CD4-positive, alpha-beta T cell treated with Interleukin-1 beta for 1 hour (primary cell): ENCODE measurements at regions not wholly inside any gene's neighbourhood (a gene's known extent, or its start where the extent isn't known, plus 50 kb on each side); places are given as distances from the start of the nearest gene placed in this dataset.

Experiments used
- DNase-seq, 2 donors: peaks; one replicate each; pipeline ENCODE4 v3.0.0-alpha.2; 2020 to 2022

DNA sequence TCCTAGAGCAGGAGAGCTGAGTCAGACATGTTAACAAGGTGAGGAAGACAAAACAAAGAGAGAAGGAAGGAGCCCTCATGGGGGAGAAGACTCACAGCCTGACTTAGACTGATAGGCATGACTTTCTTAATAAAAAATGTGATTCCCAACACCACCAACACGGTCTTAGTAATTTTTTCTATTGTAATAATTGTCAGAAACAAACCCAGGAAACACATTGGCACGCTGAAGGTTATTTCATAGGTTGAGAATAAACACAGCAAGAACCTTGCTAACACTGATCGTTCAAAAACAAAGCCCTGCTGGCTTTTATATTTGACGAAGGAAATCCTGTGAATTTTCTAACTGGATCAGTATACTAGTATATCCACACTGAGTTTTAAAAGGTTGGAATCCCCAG lies 286.8 kb downstream of the HACE1 start:
- no peak for DNase-seq

DNA sequence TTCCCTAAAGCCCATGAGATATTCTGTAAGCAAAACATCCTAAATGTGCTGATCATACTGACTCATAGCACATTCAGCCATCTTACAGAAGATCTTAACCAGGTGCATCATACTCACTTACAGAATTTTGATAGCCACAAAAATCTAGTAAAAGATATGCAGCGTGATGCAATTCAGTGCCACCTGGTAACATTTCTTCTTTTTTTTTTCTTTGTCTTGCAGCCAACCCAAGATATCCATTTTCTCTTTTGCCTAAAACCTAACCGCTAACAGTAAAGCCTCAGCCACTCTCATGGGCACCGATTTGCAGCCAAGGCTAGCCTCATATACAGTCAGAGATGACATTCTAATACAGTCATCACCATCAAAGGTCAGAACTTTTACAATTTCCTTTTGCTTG lies 293.3 kb downstream of the HACE1 start:
- DNase-seq, result no peak

DNA sequence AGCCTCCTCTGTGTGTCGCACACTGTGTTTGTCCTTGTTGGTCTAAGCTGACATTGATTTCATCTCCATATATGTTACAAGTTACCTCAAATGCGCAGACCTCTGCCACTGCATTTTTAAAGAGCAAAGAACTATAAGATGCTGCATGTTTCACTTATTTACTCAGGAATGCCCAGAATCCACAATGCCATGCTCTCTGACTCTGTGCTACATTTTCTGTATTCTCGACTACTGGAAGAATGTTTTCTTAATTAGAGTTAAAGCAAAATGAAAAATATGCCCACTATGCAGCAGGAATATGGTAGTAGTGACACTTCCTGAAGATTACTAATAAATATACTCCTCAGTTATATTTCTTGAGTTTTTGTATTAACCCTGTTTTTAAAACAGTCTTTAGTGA lies 296.4 kb downstream of the HACE1 start:
- no peak for DNase-seq

DNA sequence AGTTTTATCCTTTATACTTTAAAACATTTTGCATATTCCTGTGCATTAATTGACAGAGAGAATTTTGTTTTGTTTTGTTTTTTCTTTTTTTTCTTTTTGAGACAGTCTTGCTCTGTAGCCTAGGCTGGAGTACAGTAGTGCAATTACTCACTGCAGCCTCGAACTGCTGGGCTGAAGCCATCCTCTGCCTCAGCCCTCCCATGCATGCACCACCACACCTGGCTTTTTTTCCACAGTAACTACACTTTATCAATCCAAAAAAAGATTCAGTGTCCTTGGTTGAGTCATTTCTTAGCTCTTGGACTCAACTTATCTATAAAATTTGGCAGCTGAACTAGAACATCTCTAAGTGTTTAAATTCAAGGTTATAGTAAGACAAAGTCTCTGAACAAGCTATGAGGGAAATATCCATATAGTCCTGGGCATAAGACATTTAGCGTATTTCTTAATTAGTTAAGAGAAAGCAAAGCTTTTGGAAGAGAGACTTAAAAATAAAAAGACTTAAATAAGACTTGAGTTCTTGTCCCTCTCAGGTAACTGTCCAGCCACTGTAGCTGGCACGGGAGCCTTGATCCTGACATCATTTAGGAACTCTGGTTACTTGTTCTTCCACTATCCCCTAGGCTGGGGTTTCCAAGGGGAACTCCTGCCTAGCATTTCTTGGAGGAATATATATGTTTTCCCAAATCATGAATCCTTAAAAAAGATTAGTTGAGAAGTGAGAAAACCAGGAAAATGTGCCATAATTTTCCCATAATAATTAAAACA lies 300.1 kb downstream of the HACE1 start:
- DNase-seq, result no peak

DNA sequence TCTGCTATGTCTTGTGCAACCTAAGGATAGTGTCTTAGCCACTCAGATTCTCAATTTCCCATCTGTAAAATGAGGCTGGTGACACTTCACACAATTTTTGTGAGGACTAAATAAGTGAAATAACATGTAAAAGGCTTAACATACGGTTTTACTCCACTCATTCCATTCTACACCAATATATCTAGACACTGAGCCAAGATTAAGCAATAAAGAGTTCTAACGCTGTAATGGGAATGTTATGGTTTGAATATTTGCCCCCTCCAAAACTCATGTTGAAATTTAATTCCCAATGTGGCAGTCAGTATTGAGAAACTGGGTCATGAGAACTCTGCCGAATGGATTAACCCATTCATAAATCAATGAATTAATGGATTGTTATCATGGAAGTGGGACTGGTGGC lies 301.0 kb downstream of the HACE1 start:
- no peak for DNase-seq

DNA sequence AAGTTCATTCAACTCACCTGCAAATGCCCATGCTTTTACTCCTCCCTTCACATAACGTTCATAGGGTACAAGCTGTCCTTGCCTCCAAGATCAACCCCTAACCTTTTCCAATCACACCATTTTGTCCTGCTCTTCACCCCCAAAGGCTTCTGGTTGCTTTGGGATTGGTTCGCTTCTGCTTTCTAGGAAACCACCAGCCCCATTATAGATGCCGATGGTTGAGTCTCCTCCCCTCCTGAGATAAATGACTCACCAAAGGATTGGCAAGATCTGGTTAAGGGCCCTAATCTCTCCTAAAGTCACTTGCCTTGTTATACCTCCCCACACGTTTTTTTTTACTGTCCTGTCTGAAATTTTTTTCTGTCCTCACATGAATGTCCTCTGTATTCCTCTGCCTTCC lies 311.4 kb downstream of the HACE1 start:
- DNase-seq, result no peak

DNA sequence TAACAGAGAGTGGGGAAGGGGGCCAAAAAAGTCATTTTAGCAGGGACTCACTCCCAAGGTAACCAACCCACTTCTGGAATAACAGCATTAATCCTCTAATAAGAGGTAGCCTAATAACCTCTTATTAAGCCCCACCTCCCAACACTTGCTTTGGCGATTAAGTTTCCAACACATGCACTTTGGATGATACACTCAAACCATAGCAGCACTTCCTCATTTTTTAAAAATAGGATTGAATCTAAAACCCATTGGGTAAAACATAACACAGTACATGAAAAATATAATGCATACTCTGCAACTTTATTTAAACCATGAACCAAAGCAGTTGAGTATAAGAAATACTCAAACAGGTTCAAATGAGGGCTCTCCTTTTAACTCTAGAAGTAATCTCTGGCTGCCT lies 318.3 kb downstream of the HACE1 start:
- DNase-seq, result no peak

DNA sequence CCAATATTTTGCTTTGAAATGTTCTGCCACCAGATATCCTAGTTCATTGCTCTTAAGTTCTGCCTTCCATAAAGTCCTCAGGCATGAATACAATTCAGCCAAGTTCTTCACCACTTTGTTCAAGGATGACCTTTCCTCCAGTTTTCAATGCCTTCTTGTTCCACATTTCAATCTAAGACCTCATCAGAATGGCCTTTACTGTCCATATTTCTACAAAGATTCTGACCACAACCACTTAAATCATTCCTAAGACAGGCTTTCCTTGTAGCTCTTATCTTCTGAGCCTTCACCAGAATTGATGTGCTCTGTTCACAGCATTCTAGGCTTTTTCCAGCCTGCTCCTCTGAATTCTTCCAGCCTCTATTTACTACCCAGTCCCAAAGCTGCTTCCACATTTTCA lies 319.0 kb downstream of the HACE1 start:
- DNase-seq, result no peak

DNA sequence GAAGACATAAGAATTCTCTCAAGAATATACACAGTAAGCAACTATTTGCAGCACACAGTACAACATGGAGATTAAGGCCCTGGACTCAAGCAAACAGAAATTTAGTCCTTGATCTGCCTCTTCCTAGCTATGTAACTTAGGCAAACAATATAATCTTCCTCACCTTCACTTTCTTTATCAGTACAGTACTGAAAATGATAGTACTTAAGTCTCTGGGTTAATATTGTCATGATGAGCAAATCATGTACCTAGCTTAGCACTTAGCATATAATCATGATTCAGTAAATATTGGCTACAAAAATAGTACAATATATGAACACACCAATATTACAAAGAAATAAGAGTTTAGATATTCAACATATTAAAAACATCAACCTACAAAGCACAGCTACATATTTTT lies 320.5 kb downstream of the HACE1 start:
- DNase-seq, result no peak

DNA sequence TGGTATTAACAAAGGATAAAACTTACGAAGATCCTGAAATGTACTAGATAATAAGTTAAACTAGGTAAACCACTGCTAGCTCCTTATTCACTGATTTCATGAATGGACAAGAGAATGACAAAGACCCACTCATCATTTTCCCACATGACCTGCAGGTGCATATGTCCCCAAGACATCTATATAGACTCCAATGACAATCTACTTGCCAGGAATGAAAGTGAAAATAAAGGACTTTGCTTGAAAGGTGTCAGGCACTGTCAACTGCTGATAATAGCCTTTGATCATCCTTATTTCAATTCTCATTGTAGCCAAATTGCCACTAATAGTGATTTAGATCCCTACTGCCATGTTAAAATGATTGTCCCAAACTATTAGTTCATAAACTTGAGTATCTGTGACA lies 321.8 kb downstream of the HACE1 start:
- DNase-seq, result no peak

DNA sequence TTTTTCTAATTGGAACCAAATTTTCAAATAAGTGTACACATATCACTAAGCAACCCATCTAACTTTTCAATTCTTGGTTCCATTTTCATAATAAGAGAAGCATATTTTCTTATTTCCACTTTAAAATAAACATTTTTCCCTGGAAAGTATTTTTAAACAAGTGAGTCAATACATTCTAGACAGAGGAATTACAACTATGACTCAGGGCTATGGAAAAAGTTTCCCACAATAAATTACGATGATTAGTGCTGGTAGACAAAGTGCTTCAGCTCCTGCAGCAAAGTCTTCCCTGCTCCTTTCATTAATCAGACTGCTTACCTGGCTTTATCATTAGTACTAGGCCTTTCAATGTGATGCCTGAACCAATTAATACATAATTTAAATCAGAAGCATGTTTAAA lies 322.5 kb downstream of the HACE1 start:
- no peak for DNase-seq

DNA sequence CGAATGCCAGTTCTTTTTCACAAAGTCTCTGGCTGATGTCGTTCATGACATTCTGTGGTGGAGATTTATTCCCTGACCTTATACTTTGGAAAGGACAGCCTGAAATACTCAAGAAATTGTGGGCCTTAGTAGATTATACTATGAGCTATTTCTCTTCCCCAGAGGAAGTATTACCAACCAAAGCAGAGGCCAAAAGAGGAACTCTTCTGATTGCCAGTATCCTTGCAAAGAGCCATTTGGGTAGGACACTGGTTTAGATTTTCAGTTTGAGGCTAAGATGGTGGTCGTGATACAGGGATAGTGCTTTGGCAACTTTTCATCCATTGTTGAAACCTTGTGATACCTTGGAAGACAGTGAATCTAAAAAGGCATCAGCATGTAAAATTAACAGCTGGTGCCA lies 327.3 kb downstream of the HACE1 start:
- no peak for DNase-seq

DNA sequence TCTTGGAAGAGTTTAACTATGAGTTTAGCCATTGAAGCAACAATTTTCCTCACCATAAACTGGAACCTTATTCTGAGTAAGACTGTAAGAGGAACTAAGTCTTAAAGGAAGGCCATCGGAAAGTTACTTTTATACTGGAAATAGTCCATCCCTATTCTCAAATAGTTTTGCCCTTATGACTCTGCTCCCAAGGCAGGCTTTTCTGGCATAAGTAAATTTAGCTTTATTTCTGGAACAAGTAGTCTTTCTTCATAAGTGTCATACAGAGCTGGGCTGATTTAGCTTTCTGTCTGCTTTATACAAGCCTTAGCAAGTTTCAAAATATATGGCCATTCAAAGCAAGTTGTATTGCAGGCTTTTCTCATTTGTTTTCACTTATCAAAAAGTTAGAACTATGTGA lies 328.1 kb downstream of the HACE1 start:
- DNase-seq, result no peak

DNA sequence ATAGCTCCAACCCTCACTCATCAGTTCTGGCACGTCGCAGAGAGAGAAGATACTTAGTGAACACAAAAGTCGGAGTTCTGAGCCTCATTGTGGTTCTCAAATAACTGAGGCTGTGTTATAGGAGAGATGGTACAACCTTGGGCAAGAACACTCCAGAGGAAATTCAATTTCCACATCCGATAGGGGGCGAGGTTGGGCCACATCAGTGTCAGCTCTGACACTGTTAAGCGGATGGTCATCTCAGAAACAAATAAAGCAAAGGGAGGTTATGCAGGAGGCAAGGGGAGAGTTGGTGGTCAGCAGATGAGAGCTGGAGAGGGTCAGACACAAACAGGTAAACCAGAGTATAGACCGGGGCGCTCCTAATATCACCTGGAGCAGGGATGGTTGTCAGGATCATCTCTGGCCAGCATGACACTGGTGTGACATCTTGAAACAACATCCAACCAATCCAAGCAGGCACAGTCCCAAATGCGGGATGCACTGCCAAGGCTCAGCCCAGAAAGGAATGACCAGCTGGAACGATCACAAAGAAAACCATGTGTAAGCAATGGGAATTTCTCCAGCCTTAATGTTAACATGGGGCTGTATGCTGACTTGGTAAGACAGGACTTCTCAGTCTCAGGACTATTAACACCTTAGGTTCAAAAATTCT lies 331.8 kb downstream of the HACE1 start:
- DNase-seq, result no peak

DNA sequence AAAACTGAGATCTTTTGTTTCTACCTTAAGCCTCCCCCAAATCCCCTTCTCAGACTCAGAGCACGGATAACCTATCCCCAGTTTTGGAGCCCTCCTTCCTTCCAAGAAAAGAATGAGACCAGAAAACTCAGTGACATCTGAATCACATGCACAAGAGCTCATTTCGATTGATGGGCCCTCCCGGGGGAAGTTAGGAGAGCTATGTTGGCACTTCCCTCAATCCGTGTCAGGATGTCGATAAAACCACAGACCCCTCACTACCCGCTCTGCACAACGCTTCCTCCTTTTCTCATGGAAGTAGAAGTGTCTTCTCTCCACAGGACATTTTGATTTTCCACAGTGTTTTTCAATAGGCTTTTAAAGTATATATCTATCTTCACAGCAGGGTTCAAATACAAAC lies 332.4 kb downstream of the HACE1 start:
- DNase-seq, result no peak

DNA sequence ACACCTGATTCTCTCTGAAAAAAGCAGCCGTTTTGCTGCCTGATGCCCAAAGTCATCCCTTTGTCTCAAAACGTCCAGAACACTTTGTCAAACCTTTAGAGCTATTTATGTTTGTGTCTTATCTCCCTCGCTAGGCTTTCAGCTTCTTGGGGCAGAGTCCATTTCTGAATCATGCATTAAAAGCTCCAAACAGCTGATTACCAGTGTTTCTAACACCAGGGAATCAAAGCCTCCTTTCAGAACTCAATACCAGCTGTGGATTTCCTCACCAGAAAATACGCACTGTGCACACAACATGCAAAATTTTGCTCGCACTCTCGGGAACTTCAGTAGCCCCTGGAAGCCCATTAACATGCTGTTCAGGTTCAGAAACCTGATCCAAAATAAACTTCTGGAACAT lies 333.3 kb downstream of the HACE1 start:
- DNase-seq, result no peak

DNA sequence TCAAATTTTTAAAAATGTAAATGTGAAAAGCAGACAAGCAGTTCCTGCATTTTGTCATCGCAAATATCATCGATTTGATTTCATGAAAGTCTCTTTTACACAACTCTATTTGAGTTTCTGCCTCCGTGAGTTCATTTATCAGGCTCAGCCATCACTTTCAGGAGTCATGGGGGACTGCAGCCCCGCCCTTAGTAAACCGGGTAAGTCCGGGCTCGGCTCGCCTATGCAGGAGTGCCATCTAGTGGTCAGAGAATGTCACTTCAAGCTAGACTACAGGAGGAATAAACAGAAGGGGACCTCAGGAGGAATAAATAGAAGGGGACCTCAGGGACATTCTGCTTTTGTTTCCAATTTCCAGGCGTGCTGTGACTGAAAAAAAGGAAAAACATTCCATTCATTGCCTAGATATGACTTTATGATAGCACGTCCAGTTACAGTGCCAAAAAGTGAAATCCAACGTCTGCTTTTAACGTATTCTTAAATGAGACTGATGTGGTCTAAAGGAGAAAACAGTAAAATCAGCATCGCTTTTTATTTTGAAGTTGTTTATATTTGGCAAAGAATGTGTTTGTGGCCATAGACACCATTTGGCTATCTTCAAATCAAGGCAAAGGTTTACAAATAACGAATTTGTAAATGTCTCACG lies 333.9 kb downstream of the HACE1 start:
- peak; percentile 65 to 73 for DNase-seq

DNA sequence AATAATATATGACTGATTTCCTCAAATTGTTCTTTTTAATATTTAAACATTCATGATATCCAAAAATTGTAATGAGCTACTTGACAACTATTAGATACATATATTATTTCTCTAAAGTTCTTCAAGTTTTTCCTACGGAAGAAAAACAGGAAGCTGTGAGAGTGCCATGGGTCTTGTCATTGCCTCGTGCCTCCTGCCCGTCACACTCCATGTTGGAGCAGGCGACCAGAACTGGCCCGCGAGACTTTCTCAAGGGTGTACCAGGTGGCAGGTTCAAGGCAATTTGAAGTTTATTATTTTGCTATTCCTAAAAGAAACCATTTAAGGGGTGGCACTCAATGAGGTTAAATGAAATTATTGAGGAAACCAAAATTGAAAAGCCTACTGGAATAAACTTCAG lies 337.2 kb downstream of the HACE1 start:
- no peak for DNase-seq

DNA sequence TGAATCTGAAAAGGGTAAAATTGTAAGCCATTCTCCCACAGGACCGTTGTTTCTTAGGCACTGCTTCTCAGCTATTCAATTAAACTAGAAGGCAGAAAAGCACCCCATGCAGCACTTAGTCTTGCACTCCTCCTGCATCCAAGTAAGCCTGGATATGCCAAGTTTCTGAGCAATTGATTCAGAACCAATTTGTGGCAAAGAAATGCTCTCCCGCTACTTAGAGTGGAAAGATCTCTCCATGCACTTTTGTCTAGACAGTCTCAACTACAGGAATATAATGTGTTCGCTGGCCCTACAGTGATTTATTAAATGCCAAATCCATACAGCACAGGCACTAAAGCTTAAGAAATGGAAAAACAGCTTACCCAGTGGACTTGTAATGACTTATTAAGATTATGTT lies 338.5 kb downstream of the HACE1 start:
- DNase-seq, result no peak

DNA sequence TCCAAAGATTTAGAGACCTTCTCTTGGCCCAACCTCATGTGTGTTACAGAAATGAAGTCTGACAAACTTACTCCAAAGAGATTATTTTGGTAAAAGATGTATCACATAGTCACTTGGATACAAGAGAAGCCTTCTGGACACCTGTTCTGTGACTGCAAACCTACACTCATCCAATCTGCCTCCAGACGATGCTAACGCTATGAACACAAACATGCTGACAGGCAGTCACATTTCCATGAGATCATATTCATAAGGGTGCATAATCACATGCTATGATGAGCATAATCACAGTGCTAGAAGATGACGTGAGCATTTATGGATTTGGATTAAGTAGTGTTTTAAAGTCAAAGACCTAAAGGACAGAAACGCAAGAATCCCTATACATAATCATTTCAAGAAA lies 340.2 kb downstream of the HACE1 start:
- no peak for DNase-seq

DNA sequence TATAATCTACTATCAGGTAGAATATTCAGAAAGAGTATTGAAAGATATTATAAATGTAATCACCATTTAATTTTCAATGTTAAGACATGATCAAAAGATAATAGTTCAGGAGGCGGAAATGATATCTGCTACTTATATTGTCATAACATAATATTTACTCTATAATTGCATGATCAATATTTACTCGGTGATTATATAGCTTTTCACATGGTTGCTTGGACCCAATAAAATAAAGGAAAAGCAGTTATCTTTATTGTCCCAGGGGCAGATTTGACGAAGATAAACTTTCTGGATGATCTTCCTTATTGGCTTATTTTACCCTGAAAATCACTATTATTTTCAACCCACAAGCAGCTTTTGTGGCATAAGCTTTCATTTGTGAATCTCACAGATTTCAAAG lies 350.4 kb downstream of the HACE1 start:
- DNase-seq, result no peak

DNA sequence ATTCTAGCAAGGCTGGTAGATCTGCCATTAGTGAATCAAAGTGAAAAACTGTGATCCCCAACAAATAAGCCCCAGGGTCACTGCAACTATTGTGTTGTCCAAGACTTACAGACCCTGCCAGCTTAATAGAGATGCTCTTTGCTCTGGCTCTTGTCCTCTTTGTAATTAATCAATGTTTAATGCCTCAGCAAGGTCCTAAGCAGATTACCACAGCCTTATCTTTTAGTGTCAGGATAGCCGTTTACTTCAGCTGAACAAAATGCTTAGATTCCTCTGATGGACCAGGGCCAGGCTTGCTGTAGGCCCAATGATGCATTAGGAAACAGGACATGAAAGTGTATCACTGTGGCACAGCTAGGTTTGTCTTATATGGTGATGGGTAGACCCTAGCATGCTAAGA lies 353.3 kb downstream of the HACE1 start:
- no peak for DNase-seq

DNA sequence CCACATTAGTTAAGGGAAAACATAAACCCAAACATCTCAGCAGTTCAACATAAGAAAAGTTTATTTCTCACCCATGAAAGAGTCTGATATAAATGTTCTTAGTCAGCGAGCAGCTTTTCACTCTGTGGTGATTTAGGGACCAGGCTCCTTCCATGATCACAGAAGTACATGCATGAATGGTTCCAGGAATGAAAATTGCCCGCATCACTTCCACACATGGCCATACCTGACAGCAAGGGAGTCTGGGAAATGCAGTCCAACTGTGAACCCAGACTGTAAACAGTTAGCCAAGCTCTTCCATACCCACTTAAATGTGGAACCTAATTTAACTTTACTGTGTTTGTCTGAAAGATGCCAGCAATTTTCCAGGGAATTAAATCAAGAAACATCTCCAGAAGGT lies 353.9 kb downstream of the HACE1 start:
- no peak for DNase-seq

DNA sequence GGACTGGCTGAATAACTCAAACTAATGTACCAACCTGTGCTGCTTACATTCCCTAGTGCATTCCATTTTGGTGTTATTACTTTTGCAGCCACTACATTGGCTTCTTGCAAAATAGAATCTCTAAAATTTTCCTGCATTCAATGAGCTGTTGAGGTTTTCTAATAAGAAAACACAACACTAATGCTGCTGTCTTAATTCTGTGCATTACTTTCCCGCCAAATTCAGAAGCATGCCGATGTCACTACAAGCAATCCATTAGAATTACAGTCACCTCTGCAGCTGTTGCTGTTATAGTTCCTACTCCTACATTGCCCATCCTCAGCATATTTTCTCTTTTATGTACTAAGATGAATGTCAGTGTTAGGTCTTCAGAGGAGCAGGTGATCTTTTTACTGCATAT lies 359.5 kb downstream of the HACE1 start:
- DNase-seq, result no peak

DNA sequence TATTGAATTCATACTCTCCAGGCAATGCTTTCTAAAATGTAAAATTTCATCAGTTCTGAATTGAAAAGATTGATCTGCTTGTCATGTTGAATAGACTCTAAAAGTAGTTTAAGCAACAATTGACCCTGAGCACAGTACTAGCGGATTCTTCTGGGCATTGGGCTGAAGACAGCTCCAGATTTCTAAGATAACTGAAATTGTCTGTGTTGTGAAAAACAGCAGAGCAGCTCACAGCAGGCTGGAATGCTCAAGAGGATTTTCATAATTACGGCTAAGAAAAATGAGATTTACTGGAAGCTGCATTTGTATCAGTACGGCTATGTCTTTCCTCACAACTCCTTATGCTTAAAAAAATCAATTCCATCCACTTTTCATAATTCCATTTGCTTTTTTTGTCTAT lies 373.7 kb downstream of the HACE1 start:
- DNase-seq, result no peak
